ENCODE measurements at regions not wholly inside any gene's neighbourhood (a gene's known extent, or its start where the extent isn't known, plus 50 kb on each side); places are given as distances from the start of the nearest gene placed in this dataset.
"Not testable (repeated sequence)": the region's sequence is repeated elsewhere in the genome, so short reads cannot be mapped to it uniquely, and the experiment has no call there.

- H3K9me3 ChIP-seq (replicated peaks) = no peaks in the 10 kb centered on the region
- no peak for TF ChIP-seq CTCF (IDR thresholded peaks at IDR 0.05; ENCODE audit: borderline replicate concordance)
- DNase-seq = no peak
These were observed 80.0 kb upstream of the SLC66A3 start for GRCh38 chr2:11075221-11075620.

GRCh38 chr2:11077411-11077810 is 77.9 kb upstream of the SLC66A3 start:
- H3K36me3 ChIP-seq = no peaks in the 10 kb centered on the region
- no peak for DNase-seq
- no peak for TF ChIP-seq CTCF (IDR thresholded peaks at IDR 0.05; ENCODE audit: borderline replicate concordance)

More at GRCh38 chr2:11075221-11075620, 80.0 kb upstream of the SLC66A3 start:
- Histone ChIP-seq H3K4me3 (no peak overlapping the region), H3K4me1 (no peaks in the 10 kb centered on the region), H3K36me3 (no peaks in the 10 kb centered on the region), H3K27me3 (ENCODE audit: low read depth) (peaks cover 49% of the 10 kb centered on the region), H3K27ac (replicated peaks) (no peak overlapping the region)
- intact Hi-C loops (cut with micrococcal nuclease) = no loop called here

GRCh38 chr2:11079136-11079824 is 76.0 kb upstream of the SLC66A3 start:
- H3K9me3 ChIP-seq (replicated peaks) = no peaks in the 10 kb centered on the region
- no peak overlapping the region for H3K27ac ChIP-seq (replicated peaks)
- DNase-seq = no peak
- no peak for TF ChIP-seq CTCF (IDR thresholded peaks at IDR 0.05; ENCODE audit: borderline replicate concordance)
- H3K27me3 ChIP-seq (ENCODE audit: low read depth) = peaks cover 21% of the 10 kb centered on the region
- no peaks in the 10 kb centered on the region for H3K36me3 ChIP-seq
- H3K4me1 ChIP-seq = no peaks in the 10 kb centered on the region
- no peak overlapping the region for H3K4me3 ChIP-seq
- intact Hi-C loops (cut with micrococcal nuclease) = no loop called here

More at GRCh38 chr2:11077411-11077810, 77.9 kb upstream of the SLC66A3 start:
- Histone ChIP-seq H3K9me3 (replicated peaks) (no peaks in the 10 kb centered on the region), H3K27me3 (ENCODE audit: low read depth) (peaks cover 40% of the 10 kb centered on the region), H3K4me3 (no peak overlapping the region), H3K4me1 (no peaks in the 10 kb centered on the region), H3K27ac (replicated peaks) (no peak overlapping the region)
- intact Hi-C loops (cut with micrococcal nuclease) = no loop called here

- intact Hi-C loops (cut with micrococcal nuclease) = no loop called here
- Histone ChIP-seq H3K27ac (replicated peaks) (no peak overlapping the region), H3K27me3 (ENCODE audit: low read depth) (peaks cover 18% of the 10 kb centered on the region), H3K4me1 (no peaks in the 10 kb centered on the region), H3K4me3 (no peak overlapping the region), H3K36me3 (no peaks in the 10 kb centered on the region), H3K9me3 (replicated peaks) (no peaks in the 10 kb centered on the region)
- TF ChIP-seq CTCF (IDR thresholded peaks at IDR 0.05; ENCODE audit: borderline replicate concordance) = no peak
- no peak for DNase-seq
These were observed 74.8 kb upstream of the SLC66A3 start for GRCh38 chr2:11080253-11081115.

GRCh38 chr2:11082880-11083279 is 72.4 kb upstream of the SLC66A3 start:
- Histone ChIP-seq H3K4me3 (no peak overlapping the region), H3K36me3 (no peaks in the 10 kb centered on the region), H3K27me3 (ENCODE audit: low read depth) (peaks cover 30% of the 10 kb centered on the region), H3K9me3 (replicated peaks) (no peaks in the 10 kb centered on the region), H3K27ac (replicated peaks) (no peak overlapping the region), H3K4me1 (no peaks in the 10 kb centered on the region)
- no peak for TF ChIP-seq CTCF (IDR thresholded peaks at IDR 0.05; ENCODE audit: borderline replicate concordance)
- DNase-seq = no peak
- intact Hi-C loops (cut with micrococcal nuclease) = no loop called here

- H3K4me3 ChIP-seq; DNase-seq; H3K9me3 ChIP-seq (replicated peaks); intact Hi-C loops (cut with micrococcal nuclease); H3K4me1 ChIP-seq; H3K36me3 ChIP-seq; H3K27ac ChIP-seq (replicated peaks): not testable (repeated sequence)
- H3K27me3 ChIP-seq (ENCODE audit: low read depth) = peaks cover 24% of the 10 kb centered on the region
These were observed 66.4 kb upstream of the SLC66A3 start for GRCh38 chr2:11088821-11089220.
